GM20000 (cell line): ENCODE measurements at regions not wholly inside any gene's neighbourhood (a gene's known extent, or its start where the extent isn't known, plus 50 kb on each side); places are given as distances from the start of the nearest gene placed in this dataset.
A peak's percentile ranks its signal among the peaks of the same experiment; 100 is the strongest.
"Not testable (repeated sequence)": the region's sequence is repeated elsewhere in the genome, so short reads cannot be mapped to it uniquely, and the experiment has no call there.

Experiments used
- DNase-seq: peaks from one replicate; pipeline ENCODE4 v3.0.0; 2012; ENCODE audit warnings: low spot score
- CTCF ChIP-seq: IDR thresholded peaks from 2 replicates; pipeline ENCODE4 v1.5.1; 2012; ENCODE audit warnings: mild to moderate bottlenecking, control low read depth; ENCODE audit errors: extremely low read depth, missing control alignments

- no peak for DNase-seq
- TF ChIP-seq CTCF = no peak
Observed at GRCh38 chr2:161068670-161069069, 91.6 kb upstream of the TANK start.

DNA sequence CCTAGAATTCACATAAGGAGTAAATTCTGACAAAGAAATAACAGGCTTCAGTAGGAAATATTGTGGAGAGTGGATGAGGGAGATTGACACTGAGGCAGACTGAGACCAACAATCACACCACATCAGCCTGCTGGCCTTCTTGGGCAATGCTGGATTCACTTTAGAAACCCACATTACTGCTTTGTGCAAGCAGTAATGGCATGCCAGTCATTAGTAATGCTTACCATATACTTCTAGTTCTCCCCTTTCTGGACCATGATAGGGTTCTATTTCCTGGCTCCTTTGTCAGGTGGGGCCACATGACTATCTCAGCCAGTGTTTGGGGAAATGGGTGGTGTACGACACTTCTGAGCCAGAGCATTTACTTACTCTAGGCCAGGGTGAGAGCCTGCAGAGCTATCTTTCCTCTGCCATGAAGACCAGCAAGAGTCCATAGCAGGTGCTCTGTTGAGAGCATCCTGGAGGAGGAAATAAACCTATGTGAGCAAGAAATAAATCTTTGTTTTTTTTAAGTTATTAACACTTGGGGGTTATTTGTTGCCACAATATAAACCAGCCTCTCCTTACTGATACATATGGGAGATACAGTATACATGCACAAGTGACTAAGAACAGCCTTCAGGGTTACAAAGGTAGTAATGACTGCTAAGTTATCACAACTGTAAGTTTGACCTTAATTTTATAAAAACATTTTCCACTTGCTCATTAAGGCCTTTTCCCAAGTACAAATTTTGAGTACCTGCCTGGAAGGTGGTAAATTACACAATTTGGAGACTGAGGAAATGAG lies 89.3 kb upstream of the TANK start:
- TF ChIP-seq CTCF = no peak
- no peak for DNase-seq

GRCh38 chr2:161072436-161072835 lies 87.8 kb upstream of the TANK start:
- not testable (repeated sequence) for DNase-seq

GRCh38 chr2:161075701-161076100 lies 84.5 kb upstream of the TANK start:
- no peak for TF ChIP-seq CTCF

DNA sequence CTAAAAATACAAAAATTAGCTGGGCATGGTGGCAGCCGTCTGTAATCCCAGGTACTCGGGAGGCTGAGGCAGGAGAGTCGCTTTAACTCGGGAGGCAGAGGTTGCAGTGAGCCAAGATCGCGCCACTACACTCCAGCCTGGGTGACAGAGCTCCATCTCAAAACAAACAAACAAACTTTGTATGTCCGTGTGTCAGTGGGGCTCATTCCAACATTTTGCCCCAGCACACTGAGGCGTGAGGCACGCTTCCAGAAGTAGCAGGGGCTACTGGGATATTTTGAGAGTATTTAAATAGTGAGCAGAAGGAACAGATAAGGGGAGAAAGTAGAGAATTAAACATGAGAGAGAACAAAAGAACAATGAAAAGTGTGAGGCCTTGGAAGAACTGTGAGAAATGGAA lies 83.3 kb upstream of the TANK start:
- no peak for DNase-seq
- TF ChIP-seq CTCF = no peak

More at GRCh38 chr2:161075701-161076100, 84.5 kb upstream of the TANK start:
- DNase-seq = no peak

- DNase-seq = peak; percentile 31
- no peak for TF ChIP-seq CTCF
Observed at GRCh38 chr2:161077367-161078210, 82.6 kb upstream of the TANK start.

DNA sequence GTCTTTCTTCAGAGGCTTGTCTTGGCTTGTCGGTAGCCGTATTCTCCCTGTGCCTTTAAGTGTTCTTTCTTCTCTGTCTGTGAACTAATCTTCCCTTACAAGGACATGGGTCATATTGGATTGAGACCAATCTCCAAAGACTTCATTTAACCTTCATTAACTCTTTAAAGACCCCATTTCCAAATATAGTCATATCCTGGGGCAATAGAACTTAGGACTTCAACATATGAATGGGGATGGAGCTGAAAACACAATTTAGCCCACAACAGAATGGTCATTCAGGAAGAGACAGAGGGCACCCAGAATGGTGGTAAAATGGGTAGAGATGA lies 82.1 kb upstream of the TANK start:
- no peak for DNase-seq
- no peak for TF ChIP-seq CTCF
